Right lobe of liver (tissue), 6 donors: ENCODE measurements at regions not wholly inside any gene's neighbourhood (a gene's known extent, or its start where the extent isn't known, plus 50 kb on each side); places are given as distances from the start of the nearest gene placed in this dataset.

Experiments
- ATAC-seq, 4 donors: fragments of 200-7000 bp; cut with Tn5 transposase; one replicate each; pipeline ENCODE4 v1.9.1; 2020; ENCODE audit warnings: mild to moderate bottlenecking in 4 of 4, moderate library complexity in 4 of 4
- DNase-seq, 3 donors: peaks; one replicate each; pipeline ENCODE4 v3.0.0-alpha.2; 2020
- H3K27ac ChIP-seq, 3 donors: fragments of 200-600 bp; one replicate each; pipeline ENCODE4 v1.8.0; 2022
- H3K27me3 ChIP-seq, 2 donors: fragments of 200-600 bp; one replicate each; pipeline ENCODE4 v1.8.0; 2022
- H3K36me3 ChIP-seq, 4 donors: fragments of 200-600 bp; sonication (generic) in 1 of 4; one replicate each; pipeline versions ENCODE4 v1.5.1 to v1.8.0; 2017 to 2022; ENCODE audit warnings: control low read depth in 1 of 4
- H3K4me1 ChIP-seq, 4 donors: fragments of 200-600 bp; sonication (generic) in 1 of 4; one replicate each; pipeline versions ENCODE4 v1.5.1 to v1.8.0; 2017 to 2022; ENCODE audit warnings: control low read depth in 1 of 4
- H3K4me3 ChIP-seq, 3 donors: fragments of 200-600 bp; one replicate each; pipeline ENCODE4 v1.8.0; 2022
- H3K9me3 ChIP-seq, 4 donors: fragments of 200-600 bp; sonication (generic) in 1 of 4; one replicate each; pipeline versions ENCODE4 v1.5.1 to v1.8.0; 2017 to 2022; ENCODE audit warnings: control low read depth in 1 of 4
- CTCF ChIP-seq, 4 donors: fragments of 200-600 bp in 3 of 4; fragments of 450-650 bp in 1 of 4; IDR thresholded peaks; one replicate each; pipeline versions ENCODE4 v1.5.1 to v1.8.0; 2016 to 2022; ENCODE audit warnings: antibody characterized with exemption in 4 of 4, mild to moderate bottlenecking in 2 of 4
- POLR2A ChIP-seq: fragments of 450-650 bp; IDR thresholded peaks from one replicate; pipeline ENCODE4 v1.6.1; 2017; ENCODE audit warnings: antibody characterized with exemption, mild to moderate bottlenecking
- whole genome bisulfite sequencing: methylation state at CpG from one replicate; pipeline ENCODE4 v1.1.6; 2018; ENCODE audit warnings: low coverage, low lambda C conversion rate; ENCODE audit not compliant: insufficient coverage; ENCODE audit errors: missing lambda C conversion rate; 5-methylcytosine and 5-hydroxymethylcytosine counted together
- intact Hi-C, 2 donors: fragments of 100-400 bp; cut with DNase I; formaldehyde crosslinking; loops; one replicate each; pipeline versions ENCODE4 v1.11.2 to v1.14.1; 2022
- donor health status: DM: no; HTN: yes; CAD: no.
- donor health status: DM: no; HTN: no; CAD: no.
- donor health status: DM: no; HTN: no; CAD: no.
- donor health status: DM: no; HTN: yes; CAD: no.
- donor health status: DM: no; HTN: yes; CAD: no.

- Histone ChIP-seq H3K4me3 (no peak overlapping the region), H3K9me3 (no peaks in the 10 kb centered on the region), H3K36me3 (no peaks in the 10 kb centered on the region), H3K27ac (no peak overlapping the region), H3K27me3 (no peaks in the 10 kb centered on the region), H3K4me1 (no peaks in the 10 kb centered on the region)
- ATAC-seq (no peak), DNase-seq (no peak)
- WGBS: 83% methylated on average over 2 of the region's 2 CpGs
- no peak for TF ChIP-seq CTCF (IDR thresholded peaks at IDR 0.05)
- TF ChIP-seq POLR2A: no peak
- intact Hi-C loops: no loop called here
These were observed 129.6 kb upstream of the SEMA3D start for GRCh38 chr7:85316489-85316888.

DNA sequence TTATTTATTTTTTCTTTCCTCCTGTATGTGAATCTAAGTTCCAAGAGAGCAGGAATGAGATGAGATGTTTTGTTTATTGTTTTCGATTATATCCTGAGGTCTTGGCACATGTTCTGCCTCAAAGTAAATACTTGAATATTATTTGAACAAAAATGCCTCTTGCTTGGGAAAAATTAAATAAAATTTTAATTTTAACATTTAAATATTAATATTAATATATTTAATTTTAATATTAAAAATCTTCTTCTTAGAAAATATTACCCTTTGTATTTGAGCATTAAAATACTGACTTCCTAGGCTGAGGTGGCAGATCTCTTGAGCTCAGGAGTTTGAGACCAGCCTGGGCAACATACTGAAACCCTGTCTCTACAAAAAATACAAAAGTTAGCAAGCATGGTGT is 123.4 kb upstream of the SEMA3D start:
- Histone ChIP-seq H3K4me3 (no peak overlapping the region), H3K4me1 (no peaks in the 10 kb centered on the region), H3K9me3 (no peaks in the 10 kb centered on the region), H3K36me3 (no peaks in the 10 kb centered on the region), H3K27me3 (no peaks in the 10 kb centered on the region), H3K27ac (no peak overlapping the region)
- ATAC-seq (no peak), DNase-seq (no peak)
- intact Hi-C loops: no loop called here
- no peak for TF ChIP-seq CTCF (IDR thresholded peaks at IDR 0.05)
- no peak for TF ChIP-seq POLR2A
- 67% methylated on average over 1 of the region's 1 CpG for WGBS

- Histone ChIP-seq H3K36me3 (no peaks in the 10 kb centered on the region), H3K27ac (no peak overlapping the region), H3K4me1 (no peaks in the 10 kb centered on the region), H3K27me3 (no peaks in the 10 kb centered on the region), H3K9me3 (no peaks in the 10 kb centered on the region), H3K4me3 (no peak overlapping the region)
- intact Hi-C loops: no loop called here
- DNase-seq (no peak), ATAC-seq (no peak)
- TF ChIP-seq POLR2A (no peak), CTCF (IDR thresholded peaks at IDR 0.05) (no peak)
- 65% methylated on average over 2 of the region's 2 CpGs for WGBS
These were observed 119.3 kb upstream of the SEMA3D start for GRCh38 chr7:85306115-85306514.

DNA sequence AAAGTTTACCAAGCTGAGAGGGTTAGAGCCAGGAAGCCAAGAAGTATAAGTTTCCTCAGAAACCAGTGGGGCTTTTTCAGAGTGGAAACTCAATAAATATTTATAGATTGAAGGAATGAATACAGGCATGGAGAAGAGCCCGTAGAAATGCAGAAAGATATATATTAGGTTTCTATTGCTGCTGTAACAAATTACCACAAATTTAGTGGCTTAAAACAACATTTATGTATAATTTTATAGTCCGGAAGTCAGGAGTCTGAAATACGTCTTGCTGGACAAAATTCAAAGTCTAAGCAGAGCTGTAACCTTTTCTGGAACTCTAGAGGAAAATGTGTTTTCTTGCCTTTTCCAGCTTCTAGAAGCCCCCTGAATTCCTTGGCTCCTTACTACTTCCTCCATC is 107.3 kb upstream of the SEMA3D start:
- DNase-seq (no peak), ATAC-seq (no peak)
- intact Hi-C loops: no loop called here
- no peaks in the 10 kb centered on the region for H3K27me3 ChIP-seq
- H3K4me1 ChIP-seq: no peaks in the 10 kb centered on the region
- TF ChIP-seq CTCF (IDR thresholded peaks at IDR 0.05) (no peak), POLR2A (no peak)
- no peak overlapping the region for H3K4me3 ChIP-seq
- 54% methylated on average over 3 of the region's 3 CpGs for WGBS
- no peaks in the 10 kb centered on the region for H3K36me3 ChIP-seq
- peaks cover 0 to 5% (median 0%) of the 10 kb centered on the region in 4 donors for H3K9me3 ChIP-seq
- no peak overlapping the region for H3K27ac ChIP-seq

GRCh38 chr7:85292908-85293576 is 106.2 kb upstream of the SEMA3D start:
- ATAC-seq (no peak), DNase-seq (no peak)
- Histone ChIP-seq H3K4me1 (no peaks in the 10 kb centered on the region), H3K27me3 (no peaks in the 10 kb centered on the region), H3K36me3 (no peaks in the 10 kb centered on the region), H3K4me3 (no peak overlapping the region), H3K9me3 (peaks cover 0 to 5% (median 0%) of the 10 kb centered on the region in 4 donors), H3K27ac (no peak overlapping the region)
- intact Hi-C loops: no loop called here
- TF ChIP-seq POLR2A (no peak), CTCF (IDR thresholded peaks at IDR 0.05) (no peak)
